Mesendoderm (in vitro differentiated cells): ENCODE measurements at regions not wholly inside any gene's neighbourhood (a gene's known extent, or its start where the extent isn't known, plus 50 kb on each side); places are given as distances from the start of the nearest gene placed in this dataset.
A peak's percentile ranks its signal among the peaks of the same experiment; 100 is the strongest.
"Not testable (repeated sequence)": the region's sequence is repeated elsewhere in the genome, so short reads cannot be mapped to it uniquely, and the experiment has no call there.

Experiments
- DNase-seq: peaks from one replicate; pipeline ENCODE4 v3.0.0; 2013
- H2AK5ac ChIP-seq: 2 replicates; pipeline ENCODE4 v1.6.1; 2013; ENCODE audit warnings: low read length, inconsistent platforms
- H2BK120ac ChIP-seq: 2 replicates; pipeline ENCODE4 v1.6.1; 2013; ENCODE audit warnings: low read depth, mild to moderate bottlenecking, low read length, moderate library complexity, mixed read lengths
- H2BK15ac ChIP-seq: replicated peaks from 2 replicates; pipeline ENCODE4 v1.6.1; 2013; ENCODE audit warnings: low read depth, mild to moderate bottlenecking, moderate library complexity
- H2BK5ac ChIP-seq: 2 replicates; pipeline ENCODE4 v1.6.1; 2013; ENCODE audit warnings: low read length, inconsistent platforms
- H3K18ac ChIP-seq: 2 replicates; pipeline ENCODE4 v1.6.1; 2013; ENCODE audit warnings: mild to moderate bottlenecking, low read length, mixed read lengths
- H3K23ac ChIP-seq: one replicate; pipeline ENCODE4 v1.6.1; 2013; ENCODE audit warnings: low read length
- H3K27ac ChIP-seq: 2 replicates; pipeline ENCODE4 v1.5.1; 2013; ENCODE audit warnings: low read depth, mild to moderate bottlenecking, inconsistent platforms, low read length, moderate library complexity
- H3K27me3 ChIP-seq: 2 replicates; pipeline ENCODE4 v1.6.1; 2013; ENCODE audit warnings: low read length, control low read depth, mild to moderate bottlenecking, inconsistent platforms; ENCODE audit not compliant: insufficient read depth, poor library complexity
- H3K36me3 ChIP-seq: 2 replicates; pipeline ENCODE4 v1.6.1; 2013; ENCODE audit warnings: low read length, inconsistent platforms; ENCODE audit not compliant: control insufficient read depth, insufficient read depth
- H3K4ac ChIP-seq: one replicate; pipeline ENCODE4 v1.6.1; 2013; ENCODE audit warnings: low read depth, mild to moderate bottlenecking, low read length, moderate library complexity
- H3K4me1 ChIP-seq: 2 replicates; pipeline ENCODE4 v1.6.1; 2013; ENCODE audit warnings: low read depth, low read length, inconsistent platforms; ENCODE audit not compliant: control insufficient read depth
- H3K4me2 ChIP-seq: 2 replicates; pipeline ENCODE4 v1.6.1; 2013; ENCODE audit warnings: low read length
- H3K4me3 ChIP-seq: 2 replicates; pipeline ENCODE4 v1.5.1; 2013; ENCODE audit warnings: mild to moderate bottlenecking, low read length
- H3K56ac ChIP-seq: one replicate; pipeline ENCODE4 v1.6.1; 2013; ENCODE audit warnings: low read length
- H3K79me1 ChIP-seq: 2 replicates; pipeline ENCODE4 v1.6.1; 2013; ENCODE audit warnings: low read length, inconsistent platforms
- H3K79me2 ChIP-seq: 2 replicates; pipeline ENCODE4 v1.6.1; 2013; ENCODE audit warnings: mild to moderate bottlenecking, low read length; ENCODE audit not compliant: control insufficient read depth, insufficient read depth
- H3K9ac ChIP-seq: 2 replicates; pipeline ENCODE4 v1.6.1; 2013; ENCODE audit warnings: low read length, inconsistent platforms
- H4K5ac ChIP-seq: one replicate; pipeline ENCODE4 v1.6.1; 2013; ENCODE audit warnings: low read length
- H4K8ac ChIP-seq: one replicate; pipeline ENCODE4 v1.6.1; 2013; ENCODE audit warnings: low read depth, mild to moderate bottlenecking, control low read depth, low read length, moderate library complexity
- WGBS: extraction: QIAGEN DNeasy Blood & Tissue Kit; methylation state at CpG from one replicate; pipeline ENCODE4 v1.1.7; 2013; ENCODE audit warnings: low lambda C conversion rate, missing lambda C conversion rate; ENCODE audit not compliant: insufficient coverage; ENCODE audit errors: extremely low coverage; 5-methylcytosine and 5-hydroxymethylcytosine counted together

GRCh38 chr2:238511614-238511950 lies 84.9 kb downstream of the ASB1 start:
- no peak overlapping the region for H4K8ac ChIP-seq
- DNase-seq, result no peak
- H3K4me3 ChIP-seq, result no peak overlapping the region
- H3K18ac ChIP-seq, result no peak overlapping the region
- no peak overlapping the region for H2BK15ac ChIP-seq
- no peak overlapping the region for H2BK5ac ChIP-seq
- H2AK5ac ChIP-seq, result no peak overlapping the region
- H3K4ac ChIP-seq, result no peak overlapping the region
- no peaks in the 10 kb centered on the region for H3K79me2 ChIP-seq
- no peak overlapping the region for H2BK120ac ChIP-seq
- no peak overlapping the region for H3K4me2 ChIP-seq
- H3K27ac ChIP-seq, result no peak overlapping the region
- no peaks in the 10 kb centered on the region for H3K79me1 ChIP-seq
- no CpG with 5 or more reads among the region's 10 CpGs for WGBS
- no peaks in the 10 kb centered on the region for H3K36me3 ChIP-seq
- no peaks in the 10 kb centered on the region for H3K4me1 ChIP-seq
- no peak overlapping the region for H3K9ac ChIP-seq
- H4K5ac ChIP-seq, result no peak overlapping the region
- H3K23ac ChIP-seq, result no peak overlapping the region
- H3K27me3 ChIP-seq, result no peaks in the 10 kb centered on the region
- H3K56ac ChIP-seq, result no peak overlapping the region

GRCh38 chr2:238512247-238512867 lies 85.6 kb downstream of the ASB1 start:
- WGBS, result no CpG with 5 or more reads among the region's 8 CpGs
- no peak overlapping the region for H4K5ac ChIP-seq
- H3K27ac ChIP-seq, result no peak overlapping the region
- no peak overlapping the region for H2BK120ac ChIP-seq
- H3K56ac ChIP-seq, result no peak overlapping the region
- no peaks in the 10 kb centered on the region for H3K79me1 ChIP-seq
- no peak overlapping the region for H3K4me3 ChIP-seq
- no peak overlapping the region for H2BK15ac ChIP-seq
- H3K79me2 ChIP-seq, result no peaks in the 10 kb centered on the region
- no peak for DNase-seq
- no peak overlapping the region for H2BK5ac ChIP-seq
- H3K18ac ChIP-seq, result no peak overlapping the region
- no peaks in the 10 kb centered on the region for H3K36me3 ChIP-seq
- no peak overlapping the region for H3K4ac ChIP-seq
- H2AK5ac ChIP-seq, result no peak overlapping the region
- no peak overlapping the region for H3K23ac ChIP-seq
- H3K27me3 ChIP-seq, result no peaks in the 10 kb centered on the region
- H3K4me1 ChIP-seq, result no peaks in the 10 kb centered on the region
- no peak overlapping the region for H3K9ac ChIP-seq
- no peak overlapping the region for H3K4me2 ChIP-seq
- H4K8ac ChIP-seq, result no peak overlapping the region

GRCh38 chr2:238513346-238513745 lies 86.6 kb downstream of the ASB1 start:
- no CpG with 5 or more reads among the region's 3 CpGs for WGBS
- no peaks in the 10 kb centered on the region for H3K36me3 ChIP-seq
- no peak overlapping the region for H2AK5ac ChIP-seq
- H3K23ac ChIP-seq, result no peak overlapping the region
- H3K27ac ChIP-seq, result no peak overlapping the region
- H3K4me1 ChIP-seq, result no peaks in the 10 kb centered on the region
- no peaks in the 10 kb centered on the region for H3K79me2 ChIP-seq
- H2BK120ac ChIP-seq, result no peak overlapping the region
- no peak overlapping the region for H3K18ac ChIP-seq
- no peaks in the 10 kb centered on the region for H3K79me1 ChIP-seq
- H4K5ac ChIP-seq, result no peak overlapping the region
- H3K27me3 ChIP-seq, result no peaks in the 10 kb centered on the region
- H3K4me3 ChIP-seq, result no peak overlapping the region
- DNase-seq, result peak; percentile 70
- H2BK5ac ChIP-seq, result no peak overlapping the region
- no peak overlapping the region for H4K8ac ChIP-seq
- H2BK15ac ChIP-seq, result no peak overlapping the region
- no peak overlapping the region for H3K9ac ChIP-seq
- no peak overlapping the region for H3K56ac ChIP-seq
- H3K4me2 ChIP-seq, result no peak overlapping the region
- no peak overlapping the region for H3K4ac ChIP-seq

GRCh38 chr2:238514024-238514423 lies 87.3 kb downstream of the ASB1 start:
- WGBS, result no CpG with 5 or more reads among the region's 23 CpGs
- not testable (repeated sequence) for DNase-seq, H3K9ac ChIP-seq, H2BK15ac ChIP-seq, H3K4me1 ChIP-seq, H3K4ac ChIP-seq, H3K36me3 ChIP-seq, H3K4me2 ChIP-seq, H2BK120ac ChIP-seq, H3K18ac ChIP-seq, H3K27ac ChIP-seq, H3K4me3 ChIP-seq, H3K23ac ChIP-seq, H3K79me2 ChIP-seq, H2BK5ac ChIP-seq, H3K56ac ChIP-seq, H3K79me1 ChIP-seq, H4K8ac ChIP-seq, H3K27me3 ChIP-seq, H2AK5ac ChIP-seq, H4K5ac ChIP-seq

GRCh38 chr2:238515377-238515776 lies 88.7 kb downstream of the ASB1 start:
- H3K36me3 ChIP-seq, result no peaks in the 10 kb centered on the region
- no peak overlapping the region for H3K27ac ChIP-seq
- no peak overlapping the region for H3K4me2 ChIP-seq
- H3K79me1 ChIP-seq, result no peaks in the 10 kb centered on the region
- no peak overlapping the region for H2AK5ac ChIP-seq
- no peak overlapping the region for H4K8ac ChIP-seq
- no peak overlapping the region for H3K23ac ChIP-seq
- H3K27me3 ChIP-seq, result no peaks in the 10 kb centered on the region
- DNase-seq, result no peak
- no peak overlapping the region for H2BK15ac ChIP-seq
- H2BK5ac ChIP-seq, result no peak overlapping the region
- no peak overlapping the region for H3K18ac ChIP-seq
- no peak overlapping the region for H4K5ac ChIP-seq
- H3K9ac ChIP-seq, result no peak overlapping the region
- no peak overlapping the region for H2BK120ac ChIP-seq
- WGBS, result no CpG with 5 or more reads among the region's 2 CpGs
- no peak overlapping the region for H3K4me3 ChIP-seq
- no peak overlapping the region for H3K56ac ChIP-seq
- H3K4me1 ChIP-seq, result no peaks in the 10 kb centered on the region
- H3K79me2 ChIP-seq, result no peaks in the 10 kb centered on the region
- no peak overlapping the region for H3K4ac ChIP-seq

- Histone ChIP-seq H2BK5ac (no peak overlapping the region), H2BK120ac (no peak overlapping the region), H3K79me2 (no peaks in the 10 kb centered on the region), H3K36me3 (no peaks in the 10 kb centered on the region), H3K56ac (no peak overlapping the region), H4K8ac (no peak overlapping the region), H3K9ac (no peak overlapping the region), H3K18ac (no peak overlapping the region), H3K23ac (no peak overlapping the region), H3K4me2 (no peak overlapping the region), H3K27me3 (no peaks in the 10 kb centered on the region), H3K4me3 (no peak overlapping the region), H2BK15ac (no peak overlapping the region), H3K4me1 (no peaks in the 10 kb centered on the region), H2AK5ac (no peak overlapping the region), H4K5ac (no peak overlapping the region), H3K27ac (no peak overlapping the region), H3K4ac (no peak overlapping the region), H3K79me1 (no peaks in the 10 kb centered on the region)
- WGBS, result no CpG with 5 or more reads among the region's 1 CpG
- DNase-seq, result no peak
Observed at GRCh38 chr2:238517209-238517608, 90.5 kb downstream of the ASB1 start.
